Superior temporal gyrus (tissue), 1 donor: ENCODE measurements at regions not wholly inside any gene's neighbourhood (a gene's known extent, or its start where the extent isn't known, plus 50 kb on each side); places are given as distances from the start of the nearest gene placed in this dataset.
"Not testable (repeated sequence)": the region's sequence is repeated elsewhere in the genome, so short reads cannot be mapped to it uniquely, and the experiment has no call there.

ENCODE experiments used
- DNase-seq: peaks from one replicate; pipeline ENCODE4 v3.0.0-alpha.2; 2016; ENCODE audit errors: extremely low spot score

- no peak for DNase-seq
Measured at GRCh38 chr13:101003566-101003965, 329.0 kb upstream of the TMTC4 start.

DNA sequence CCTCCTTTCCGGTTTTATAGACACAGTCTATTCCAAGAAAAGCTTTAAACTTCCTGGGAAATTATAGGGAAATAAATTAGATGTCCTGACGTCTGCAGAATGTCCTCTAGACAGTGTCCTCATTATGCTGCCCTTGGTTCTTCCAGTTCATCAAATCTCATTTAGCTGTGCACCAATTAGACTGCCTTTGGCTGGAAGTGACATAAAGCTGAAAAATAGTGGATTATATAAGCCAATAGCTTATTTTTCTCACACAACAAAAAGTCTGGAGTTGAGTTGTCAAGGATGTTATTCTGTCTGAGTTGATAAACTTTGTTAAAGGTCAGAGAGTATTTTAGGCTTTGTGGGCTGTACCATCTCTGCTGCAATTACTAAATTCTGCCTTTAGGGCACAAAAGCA, 314.8 kb upstream of the TMTC4 start:
- DNase-seq = no peak

GRCh38 chr13:100988921-100989320, 314.3 kb upstream of the TMTC4 start:
- no peak for DNase-seq

DNA sequence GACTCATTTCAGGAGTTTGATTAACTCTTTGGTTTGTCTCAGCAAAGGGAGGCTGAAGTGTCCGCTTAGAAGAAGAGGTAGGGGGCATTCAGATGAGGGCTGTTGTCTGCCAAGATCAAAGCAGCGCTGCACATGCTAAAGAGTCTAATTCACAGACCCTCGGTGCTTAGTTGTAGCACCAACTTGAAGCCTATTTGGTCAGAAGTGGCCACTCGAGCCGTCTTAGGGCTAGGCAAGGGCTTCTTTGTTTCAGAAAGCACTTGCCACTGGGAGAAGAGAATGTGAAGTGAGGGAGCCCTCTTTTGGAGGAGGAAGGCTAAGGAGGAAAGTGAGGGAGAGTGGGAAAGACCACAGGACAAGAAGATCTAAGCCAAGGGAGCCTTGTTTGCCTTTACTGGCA, 313.4 kb upstream of the TMTC4 start:
- DNase-seq = peak; percentile 76

- DNase-seq = no peak
Measured at GRCh38 chr13:100986571-100986970, 312.0 kb upstream of the TMTC4 start.

GRCh38 chr13:100984085-100984705, 309.6 kb upstream of the TMTC4 start:
- DNase-seq = no peak

GRCh38 chr13:100983111-100983510, 308.5 kb upstream of the TMTC4 start:
- DNase-seq = no peak

DNA sequence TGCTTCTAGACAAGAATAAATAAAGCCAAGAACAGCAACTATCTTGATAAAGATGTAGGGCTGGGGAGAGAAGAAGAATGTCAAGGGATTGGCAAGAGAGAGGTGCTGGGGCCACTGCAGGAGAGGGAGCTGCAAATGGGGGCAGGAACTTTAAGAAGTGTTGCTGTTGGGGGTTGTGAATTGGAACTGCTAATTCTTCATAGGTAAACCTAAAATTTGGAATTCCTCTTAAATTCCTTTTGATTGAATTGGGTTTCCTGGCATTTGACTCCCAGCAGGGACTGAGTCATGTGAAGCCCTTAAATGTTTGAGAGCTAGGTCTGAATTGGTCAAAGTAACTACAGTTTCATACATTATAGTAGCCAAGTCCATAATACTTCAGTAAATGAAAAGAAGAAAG, 305.6 kb upstream of the TMTC4 start:
- DNase-seq = no peak

- DNase-seq = no peak
Measured at GRCh38 chr13:100977841-100978240, 303.2 kb upstream of the TMTC4 start.

GRCh38 chr13:100976993-100977392, 302.4 kb upstream of the TMTC4 start:
- DNase-seq = no peak

DNA sequence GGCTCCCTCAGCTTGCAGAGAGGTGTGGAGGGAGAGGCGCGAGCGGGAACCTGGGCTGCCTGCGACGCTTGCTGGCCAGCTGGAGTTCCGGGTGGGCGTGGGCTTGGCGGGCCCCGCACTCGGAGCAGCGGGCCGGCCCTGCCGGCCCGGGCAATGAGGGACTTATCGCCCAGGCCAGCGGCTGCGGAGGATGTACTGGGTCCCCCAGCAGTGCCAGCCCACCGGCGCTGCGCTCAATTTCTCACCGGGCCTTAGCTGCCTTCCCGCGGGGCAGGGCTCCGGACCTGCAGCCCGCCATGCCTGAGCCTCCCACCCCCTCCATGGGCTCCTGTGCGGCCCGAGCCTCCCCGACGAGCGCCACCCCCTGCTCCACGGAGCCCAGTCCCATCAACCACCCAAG, 301.1 kb upstream of the TMTC4 start:
- not testable (repeated sequence) for DNase-seq

DNA sequence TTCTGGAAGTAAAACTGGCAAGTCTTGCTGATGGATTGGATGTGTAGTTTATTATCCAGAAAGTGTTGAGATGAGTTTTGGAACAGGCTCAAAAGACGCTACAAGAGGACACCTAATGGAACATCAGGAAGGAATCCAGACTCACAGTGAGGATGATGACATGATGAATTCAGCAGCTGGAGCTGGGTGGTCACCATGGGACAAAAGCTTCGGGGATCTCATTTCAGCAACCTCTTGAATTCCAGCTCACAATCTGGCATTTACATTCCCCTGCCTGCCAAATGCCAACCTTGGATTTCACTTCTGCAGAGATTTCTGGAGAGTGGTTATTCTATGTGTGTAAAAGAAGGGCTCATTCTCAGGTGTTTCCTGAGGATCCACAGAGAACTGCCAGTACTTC, 288.0 kb upstream of the TMTC4 start:
- DNase-seq = no peak

DNA sequence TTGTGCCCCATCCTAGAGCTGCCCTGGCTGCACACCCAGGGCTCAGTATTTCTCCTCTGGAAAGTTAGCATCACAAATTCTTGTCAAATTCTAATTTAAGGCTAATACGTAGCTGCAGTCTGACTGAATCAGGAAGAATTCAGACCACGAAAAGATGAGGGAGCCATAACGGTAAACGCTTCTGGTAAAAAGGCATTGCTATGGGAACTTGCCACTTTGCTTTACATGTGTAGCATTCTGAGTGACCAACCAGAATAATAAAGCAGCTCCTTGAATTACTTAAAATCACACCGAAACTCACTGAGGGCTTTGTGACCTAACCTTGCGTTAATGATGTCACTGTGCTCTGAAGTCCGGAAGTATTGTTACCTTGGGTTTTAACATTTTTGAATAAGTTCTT, 286.6 kb upstream of the TMTC4 start:
- DNase-seq = no peak

GRCh38 chr13:100958831-100959230, 284.2 kb upstream of the TMTC4 start:
- DNase-seq = no peak

GRCh38 chr13:100957741-100958140, 283.1 kb upstream of the TMTC4 start:
- no peak for DNase-seq

GRCh38 chr13:100954430-100955305, 280.1 kb upstream of the TMTC4 start:
- DNase-seq = no peak

DNA sequence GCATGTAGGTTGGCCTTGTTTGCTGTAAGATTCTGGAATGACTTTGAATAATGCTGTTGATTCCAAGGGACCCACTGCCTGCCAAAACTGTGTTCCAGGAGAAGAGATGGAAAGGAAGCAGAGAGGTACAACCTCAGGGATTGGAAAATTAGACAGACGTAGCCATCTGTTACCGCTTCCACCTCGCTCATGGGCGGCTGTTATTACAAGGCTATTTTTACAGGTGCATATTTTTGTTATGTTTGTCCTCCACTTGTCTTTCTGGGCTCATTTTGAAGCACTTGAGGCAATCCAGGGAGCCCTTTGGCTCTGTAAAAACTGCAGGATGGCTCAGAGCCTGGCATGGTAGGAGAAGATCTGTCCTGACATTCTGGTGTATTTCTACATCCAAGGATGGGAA, 276.4 kb upstream of the TMTC4 start:
- DNase-seq = no peak

DNA sequence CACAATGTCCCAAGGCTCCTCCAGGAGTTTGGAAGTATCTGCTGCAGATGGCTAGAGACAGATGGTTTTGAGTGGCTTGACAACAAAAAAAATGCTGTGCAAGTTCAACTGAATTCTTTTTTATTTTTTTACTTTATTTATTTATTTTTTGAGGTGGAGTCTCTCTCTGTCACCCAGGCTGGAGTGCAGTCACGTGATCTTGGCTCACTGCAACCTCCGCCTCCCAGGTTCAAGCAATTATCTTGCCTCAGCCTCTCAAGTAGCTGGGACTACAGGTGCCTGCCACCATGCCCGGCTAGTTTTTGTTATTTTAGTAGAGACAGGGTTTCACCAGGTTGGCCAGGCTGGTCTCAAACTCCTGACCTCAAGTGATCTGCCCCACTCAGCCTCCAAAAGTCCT, 274.3 kb upstream of the TMTC4 start:
- not testable (repeated sequence) for DNase-seq

GRCh38 chr13:100946588-100946987, 272.0 kb upstream of the TMTC4 start:
- DNase-seq = no peak

DNA sequence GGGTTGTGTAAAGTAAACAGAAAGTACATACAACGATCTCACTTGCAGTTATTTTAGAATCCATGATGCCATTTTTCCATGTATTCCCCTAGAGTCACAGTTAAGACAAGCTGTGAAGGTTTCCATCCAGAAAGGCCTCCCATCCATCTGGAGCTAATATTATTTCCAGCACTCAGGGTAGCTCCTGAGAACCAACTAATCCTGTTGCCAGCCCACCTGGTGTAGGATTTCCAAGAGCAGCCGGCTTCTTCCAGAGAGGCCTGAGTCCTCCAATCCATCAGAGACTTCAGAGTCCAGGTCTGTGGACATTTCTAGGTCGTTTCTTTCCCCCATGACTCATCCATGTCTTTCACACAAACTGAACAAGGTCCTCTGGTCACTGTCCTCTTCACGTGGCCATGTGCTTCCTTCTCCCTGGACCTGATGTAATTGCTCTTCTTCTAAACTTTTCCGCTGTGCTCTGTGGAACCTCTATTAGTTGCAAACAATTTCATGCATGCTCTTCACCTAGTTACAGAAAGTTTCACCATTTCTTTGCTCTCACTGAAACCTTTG, 270.3 kb upstream of the TMTC4 start:
- no peak for DNase-seq

DNA sequence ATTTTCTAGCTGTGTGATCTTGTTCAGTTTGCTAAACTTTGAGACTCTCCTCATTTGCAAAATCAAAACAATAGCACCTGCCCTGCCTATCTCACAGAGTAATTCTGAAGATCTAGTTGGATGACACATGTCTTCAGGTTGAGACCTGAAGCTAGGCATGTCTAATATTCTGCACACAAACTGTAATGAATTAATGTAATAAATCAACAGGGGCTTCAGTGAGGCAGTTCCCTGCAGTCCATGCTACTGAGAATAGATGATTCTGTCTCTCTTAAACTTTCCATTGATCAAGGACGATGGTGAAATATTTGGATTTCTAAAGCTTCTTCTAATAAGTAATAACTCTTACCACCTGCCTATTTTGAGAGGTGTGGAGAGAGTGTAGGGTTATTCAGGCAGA, 268.1 kb upstream of the TMTC4 start:
- DNase-seq = no peak

DNA sequence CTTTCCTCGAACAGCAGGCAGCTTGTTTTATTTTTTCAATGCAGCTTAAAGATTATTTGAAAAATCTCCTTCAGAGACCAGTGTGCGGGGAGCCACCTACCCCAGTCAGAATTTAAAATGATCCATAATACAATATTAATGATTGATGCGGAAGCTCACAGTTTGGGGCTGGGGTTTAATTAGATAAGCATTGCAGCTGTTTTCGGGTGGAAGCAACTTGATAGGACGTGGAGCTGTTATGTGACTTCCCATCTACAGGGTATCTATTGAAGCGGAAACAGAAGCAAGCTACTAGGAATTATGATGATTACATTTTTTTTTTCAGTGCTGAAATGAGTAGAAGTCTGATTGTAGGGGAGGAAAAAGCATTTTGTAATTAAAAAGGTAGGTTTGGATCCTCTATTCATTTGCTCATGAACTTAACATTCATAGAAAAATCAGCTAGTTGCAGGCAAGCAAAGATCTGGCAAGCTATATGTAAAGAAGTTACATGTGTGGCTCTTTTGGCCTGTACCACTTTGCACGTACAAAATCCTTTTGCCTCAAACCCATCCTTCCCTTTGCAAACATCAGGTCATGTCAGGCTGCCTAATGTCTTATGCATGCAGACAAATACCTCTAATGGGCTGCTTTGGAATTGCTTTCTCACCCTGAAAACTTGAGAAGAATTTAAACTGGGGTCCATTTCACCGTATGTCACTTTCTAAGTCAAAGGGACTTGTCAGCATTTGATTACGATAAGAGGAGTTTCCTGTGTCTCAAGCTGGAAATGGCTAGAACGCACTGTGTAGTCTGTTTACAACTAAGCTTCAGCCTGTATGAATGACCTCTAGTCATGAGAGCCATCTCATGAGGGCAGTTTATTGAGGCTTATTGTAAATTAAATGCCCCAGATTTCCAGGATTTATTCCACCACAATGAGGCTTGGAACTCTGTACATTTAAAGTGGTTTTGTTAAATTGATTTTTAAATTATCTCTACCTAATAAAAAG, 267.1 kb upstream of the TMTC4 start:
- peak; percentile 41 for DNase-seq
